HG02870 (cell line): ENCODE measurements at regions not wholly inside any gene's neighbourhood (a gene's known extent, or its start where the extent isn't known, plus 50 kb on each side); places are given as distances from the start of the nearest gene placed in this dataset.
A peak's percentile ranks its signal among the peaks of the same experiment; 100 is the strongest.
"Not testable (repeated sequence)": the region's sequence is repeated elsewhere in the genome, so short reads cannot be mapped to it uniquely, and the experiment has no call there.

Experiments
- ATAC-seq: cut with Tn5 transposase; IDR thresholded peaks from one replicate; pipeline ENCODE4 v1.9.1; 2021; ENCODE audit warnings: mild to moderate bottlenecking, moderate library complexity; ENCODE audit not compliant: unreplicated experiment

GRCh38 chr5:162209005-162209605, 141.5 kb downstream of the GABRG2 start:
- ATAC-seq = peak; percentile 89

DNA sequence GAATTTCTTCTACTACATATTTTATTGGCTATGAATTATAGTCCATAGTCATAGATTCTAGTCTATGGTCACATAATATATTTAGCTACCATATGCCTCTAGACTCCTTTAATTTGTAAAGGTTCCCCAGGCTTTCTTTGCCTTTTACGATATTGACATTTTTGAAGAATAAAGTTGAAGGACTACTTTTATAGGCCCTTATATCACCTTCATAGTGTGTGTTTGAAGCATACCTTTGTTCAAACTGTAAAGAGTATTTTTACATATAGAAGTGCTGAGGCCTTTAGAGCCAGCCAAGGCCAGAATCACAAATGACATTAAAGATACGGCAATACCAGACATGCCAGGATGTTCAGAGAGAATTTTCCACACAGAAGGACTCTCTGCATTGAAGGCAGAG, 147.0 kb downstream of the GABRG2 start:
- ATAC-seq = no peak

GRCh38 chr5:162217037-162217436, 149.5 kb downstream of the GABRG2 start:
- no peak for ATAC-seq

GRCh38 chr5:162221910-162222309, 154.3 kb downstream of the GABRG2 start:
- ATAC-seq = no peak

- no peak for ATAC-seq
These were observed 159.5 kb downstream of the GABRG2 start for GRCh38 chr5:162227075-162227474.

DNA sequence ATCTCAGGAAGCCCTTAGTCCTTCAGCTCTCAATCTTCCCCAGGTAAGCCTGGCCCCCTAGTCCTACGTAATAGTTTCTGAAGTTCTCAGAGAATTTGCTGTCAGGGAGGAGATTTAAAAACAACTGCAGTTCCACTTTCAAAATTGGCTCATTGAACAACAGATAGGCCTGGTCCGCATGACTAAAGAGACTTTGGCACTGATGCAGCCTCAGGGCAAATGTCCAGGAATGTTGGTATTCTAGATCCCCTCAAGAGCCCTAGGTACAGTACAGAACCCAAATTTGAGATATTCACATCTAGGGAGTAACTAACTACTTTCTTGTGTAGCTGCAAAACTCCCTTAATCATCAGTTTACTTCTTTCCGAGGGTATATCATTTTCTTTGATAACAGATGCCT, 162.8 kb downstream of the GABRG2 start:
- ATAC-seq = no peak

DNA sequence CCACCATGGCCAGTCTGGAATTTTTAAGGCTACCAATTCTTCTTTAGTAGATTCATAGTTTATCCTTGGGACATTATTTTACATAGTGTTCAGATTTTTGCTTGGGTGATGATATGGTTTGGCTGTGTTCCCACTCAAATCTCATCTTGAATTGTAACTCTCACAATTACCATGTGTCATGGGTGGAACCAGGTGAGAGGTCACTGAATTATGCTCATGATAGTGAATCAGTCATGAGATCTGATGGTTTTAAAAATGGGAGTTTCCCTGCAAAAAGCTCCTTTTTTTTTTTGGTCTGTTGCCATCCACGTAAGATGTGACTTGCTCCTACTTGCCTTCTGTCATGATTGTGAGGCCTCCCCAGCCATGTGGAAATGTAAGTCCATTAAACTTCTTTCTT, 163.9 kb downstream of the GABRG2 start:
- no peak for ATAC-seq

- no peak for ATAC-seq
These were observed 173.2 kb downstream of the GABRG2 start for GRCh38 chr5:162240734-162241133.

DNA sequence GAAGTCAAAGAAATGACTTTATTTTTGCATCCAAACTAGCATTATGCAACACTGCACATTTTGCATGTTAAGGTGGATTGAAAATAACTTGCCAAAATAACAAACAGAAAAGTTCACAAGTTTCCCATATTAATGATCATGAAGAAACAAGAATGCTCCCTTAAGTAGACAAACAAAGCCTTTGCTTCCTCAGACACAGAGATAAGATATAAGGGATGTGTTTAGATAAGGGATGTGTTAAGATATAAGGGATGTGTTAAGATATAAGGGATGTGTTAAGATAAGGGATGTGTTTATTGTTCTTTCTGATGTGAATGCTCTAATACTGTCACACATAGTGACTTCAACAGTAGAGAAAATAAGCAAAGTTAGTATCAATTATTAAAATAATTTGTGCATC, 174.8 kb downstream of the GABRG2 start:
- ATAC-seq = no peak

DNA sequence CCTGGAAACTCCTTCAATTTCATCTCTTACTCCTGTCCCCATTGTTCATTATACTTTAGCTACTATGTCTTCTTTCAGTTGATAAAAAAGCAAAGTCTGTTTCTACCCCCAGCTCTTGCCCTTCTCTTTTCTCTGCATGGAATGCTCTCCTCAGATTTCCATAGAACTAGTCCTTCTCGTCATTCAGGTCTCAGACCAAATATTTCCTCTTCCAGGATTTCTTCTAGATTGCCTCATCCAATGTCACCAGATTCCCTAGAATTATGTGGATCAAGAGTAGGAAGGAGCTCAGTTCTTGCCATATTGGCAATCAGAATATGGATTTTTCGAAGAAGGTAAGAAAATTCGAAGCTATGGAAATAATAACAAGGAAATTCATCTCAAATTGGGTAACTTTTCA, 176.1 kb downstream of the GABRG2 start:
- ATAC-seq = no peak

DNA sequence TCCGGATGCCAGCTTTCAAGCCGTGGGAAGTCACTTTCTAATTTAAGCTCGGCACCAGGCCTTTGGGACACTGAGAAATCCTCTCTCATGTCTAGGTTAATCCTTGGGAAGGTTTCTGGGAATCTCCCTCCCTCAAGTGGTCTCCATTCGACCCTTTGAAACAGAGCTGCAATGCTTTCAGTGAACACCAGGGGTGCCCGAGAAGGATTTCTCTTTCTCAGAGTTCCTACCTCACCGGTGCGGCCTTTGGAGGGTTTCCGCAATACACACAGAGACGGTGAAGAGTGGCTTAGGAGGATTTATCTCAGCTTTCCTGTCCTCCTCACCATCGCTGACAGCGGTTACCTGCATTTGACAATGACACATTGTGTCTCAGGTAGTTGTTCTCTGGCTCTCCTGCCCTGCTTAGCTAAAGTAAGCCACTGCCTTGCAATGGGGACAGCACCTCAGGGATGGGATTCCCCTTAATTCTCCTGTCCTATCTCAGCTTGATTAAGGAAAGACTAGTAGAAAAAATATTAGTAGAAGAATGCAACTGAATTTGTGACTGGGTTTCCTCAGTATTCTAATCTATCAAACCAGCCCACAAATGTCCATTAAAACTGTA, 180.6 kb downstream of the GABRG2 start:
- no peak for ATAC-seq

GRCh38 chr5:162256711-162257110, 189.1 kb downstream of the GABRG2 start:
- ATAC-seq = no peak

DNA sequence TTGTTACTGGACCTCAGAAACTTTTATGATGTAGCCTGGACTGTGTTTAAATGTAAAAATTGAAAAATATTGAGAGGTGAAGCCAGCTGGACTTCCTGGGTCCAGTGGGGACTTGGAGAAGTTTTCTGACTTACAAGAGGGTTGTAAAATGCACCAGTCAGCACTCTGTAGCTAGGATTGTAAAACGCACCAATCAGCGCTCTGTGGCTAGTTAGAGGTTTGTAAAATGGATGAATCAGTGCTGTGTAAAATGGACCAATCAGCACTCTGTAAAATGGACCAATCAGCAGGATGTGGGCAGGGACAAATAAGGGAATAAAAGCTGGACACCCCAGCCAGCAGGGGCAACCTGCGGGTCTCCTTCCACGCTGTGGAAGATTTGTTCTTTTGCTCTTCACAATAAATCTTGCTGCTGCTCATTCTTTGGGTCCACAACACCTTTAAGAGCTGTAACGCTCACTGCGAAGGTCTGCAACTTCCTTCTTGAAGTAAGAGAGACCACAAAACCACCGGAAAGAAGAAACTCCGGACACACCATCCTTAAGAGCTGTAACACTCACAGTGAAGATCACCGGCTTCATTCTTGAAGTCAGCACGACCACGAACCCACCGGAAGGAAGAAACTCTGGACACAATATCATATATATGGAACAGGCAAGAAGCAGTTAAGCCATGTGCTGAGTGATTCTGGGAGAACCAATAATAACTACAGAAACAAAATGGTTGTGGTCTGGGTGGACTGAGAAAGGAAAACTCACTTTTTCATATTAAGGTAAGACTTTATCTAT, 201.3 kb downstream of the GABRG2 start:
- peak; percentile 44 for ATAC-seq

GRCh38 chr5:162272417-162272816, 204.8 kb downstream of the GABRG2 start:
- ATAC-seq = no peak

DNA sequence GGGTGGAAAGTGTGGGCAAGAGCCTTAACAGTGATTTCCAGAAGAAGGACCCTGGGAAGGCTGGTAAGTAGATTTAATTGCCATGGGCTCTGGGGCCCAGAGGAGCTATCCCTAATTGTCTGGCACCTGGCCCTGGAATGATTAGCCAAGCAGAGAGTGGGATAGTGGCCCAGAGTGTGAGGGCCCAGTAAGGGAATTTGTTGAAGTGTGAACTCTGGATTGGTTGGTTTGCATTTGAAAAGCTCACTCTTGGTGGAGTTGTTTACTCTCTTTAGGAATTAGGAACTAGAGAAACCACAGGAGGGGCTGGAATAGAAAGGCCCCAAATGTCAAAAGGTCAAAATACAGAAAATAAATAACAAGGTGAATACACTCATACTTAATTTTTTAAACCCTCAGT, 207.1 kb downstream of the GABRG2 start:
- no peak for ATAC-seq

DNA sequence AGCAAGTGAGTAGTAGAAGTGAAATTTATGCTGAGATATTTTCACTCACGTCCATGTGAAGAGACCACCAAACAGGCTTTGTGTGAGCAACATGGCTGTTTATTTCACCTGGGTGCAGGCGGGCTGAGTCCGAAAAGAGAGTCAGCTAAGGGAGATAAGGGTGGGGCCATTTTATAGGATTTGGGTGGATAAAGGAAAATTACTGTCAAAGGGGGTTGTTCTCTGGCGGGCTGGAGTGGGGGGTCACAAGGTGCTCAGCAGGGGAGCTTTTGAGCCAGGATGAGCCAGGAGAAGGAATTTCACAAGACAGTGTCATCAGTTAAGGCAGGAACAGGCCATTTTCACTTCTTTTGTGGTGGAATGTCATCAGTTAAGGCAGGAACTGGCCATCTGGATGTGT, 207.8 kb downstream of the GABRG2 start:
- ATAC-seq = not testable (repeated sequence)

- ATAC-seq = no peak
These were observed 214.6 kb downstream of the GABRG2 start for GRCh38 chr5:162282191-162282590.

GRCh38 chr5:162283609-162284008, 216.0 kb downstream of the GABRG2 start:
- no peak for ATAC-seq

- ATAC-seq = peak; percentile 48
These were observed 221.2 kb downstream of the GABRG2 start for GRCh38 chr5:162288647-162289296.

DNA sequence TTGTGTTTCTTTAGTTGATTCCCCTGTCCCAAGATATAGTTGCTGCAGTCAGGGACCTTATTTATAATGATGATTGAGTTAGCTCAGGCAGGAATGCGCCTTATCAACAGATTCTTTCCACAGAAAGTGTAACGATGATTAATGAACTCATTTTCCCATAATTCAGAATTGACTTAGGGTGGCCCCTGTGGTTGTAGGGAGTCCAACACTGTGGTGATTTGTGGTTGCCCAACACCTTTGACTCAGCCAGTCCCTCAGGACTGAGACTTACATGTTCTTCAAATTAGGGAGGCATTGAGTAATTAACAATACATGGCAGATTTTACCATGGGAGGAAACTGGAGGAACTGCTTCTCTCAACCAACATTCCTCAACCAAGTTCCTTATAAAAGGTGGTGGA, 221.9 kb downstream of the GABRG2 start:
- no peak for ATAC-seq

DNA sequence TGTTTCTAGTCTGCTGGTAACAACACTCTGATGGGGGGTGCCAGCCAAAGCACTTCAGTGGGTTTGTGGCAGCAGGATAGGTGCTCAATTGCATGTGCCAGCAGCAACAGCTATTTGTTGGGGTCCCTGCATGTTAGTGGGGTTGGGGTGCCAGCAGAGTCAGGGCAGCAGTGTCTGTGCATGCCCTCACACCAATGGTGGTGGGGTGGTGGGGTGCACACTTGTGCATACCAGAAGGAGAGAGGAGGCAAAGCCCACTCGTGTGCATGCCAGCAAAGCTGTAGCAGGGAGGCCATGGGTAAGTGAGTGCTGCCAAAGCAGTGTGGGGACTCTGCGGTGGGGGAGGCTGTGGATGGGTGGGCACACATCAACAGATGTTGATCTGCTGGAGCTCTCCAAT, 232.2 kb downstream of the GABRG2 start:
- no peak for ATAC-seq

DNA sequence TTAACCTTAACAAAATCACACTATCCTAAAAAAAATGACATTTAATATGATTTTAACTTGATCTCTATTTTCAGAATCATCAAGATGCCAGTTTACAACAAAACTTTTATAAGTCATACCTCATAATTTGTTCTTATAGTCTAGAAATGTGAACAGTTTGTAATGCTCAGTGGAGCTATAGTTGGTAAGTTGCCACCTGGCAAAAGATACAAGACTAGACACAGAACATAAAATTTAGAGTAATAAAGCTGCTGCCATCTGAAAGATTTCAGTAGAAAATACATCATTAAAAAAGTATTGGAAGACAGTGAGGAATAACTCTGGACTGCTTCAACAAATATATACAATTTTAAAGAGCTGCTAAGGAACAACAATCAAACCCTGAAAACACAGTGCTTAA, 233.8 kb downstream of the GABRG2 start:
- no peak for ATAC-seq
